ENCODE measurements at regions not wholly inside any gene's neighbourhood (a gene's known extent, or its start where the extent isn't known, plus 50 kb on each side); places are given as distances from the start of the nearest gene placed in this dataset.

- no peak for FAIRE-seq
These were observed 392.7 kb downstream of the FGF9 start for GRCh38 chr13:22063416-22064124.

GRCh38 chr13:22064854-22065620, 394.2 kb downstream of the FGF9 start:
- FAIRE-seq, result no peak

- no peak for FAIRE-seq
These were observed 402.8 kb downstream of the FGF9 start for GRCh38 chr13:22073718-22074117.

GRCh38 chr13:22074403-22074802, 403.5 kb downstream of the FGF9 start:
- FAIRE-seq, result no peak

- no peak for FAIRE-seq
These were observed 405.8 kb downstream of the FGF9 start for GRCh38 chr13:22076658-22077057.

- FAIRE-seq, result no peak
These were observed 406.4 kb downstream of the FGF9 start for GRCh38 chr13:22077205-22077683.

GRCh38 chr13:22077764-22078163, 406.9 kb downstream of the FGF9 start:
- FAIRE-seq, result no peak

GRCh38 chr13:22079961-22080360, 409.1 kb downstream of the FGF9 start:
- no peak for FAIRE-seq

GRCh38 chr13:22080832-22081231, 410.0 kb downstream of the FGF9 start:
- FAIRE-seq, result no peak

GRCh38 chr13:22081430-22081829, 410.6 kb downstream of the FGF9 start:
- FAIRE-seq, result no peak

GRCh38 chr13:22082030-22082429, 411.2 kb downstream of the FGF9 start:
- no peak for FAIRE-seq

GRCh38 chr13:22082437-22083100, 411.7 kb downstream of the FGF9 start:
- no peak for FAIRE-seq

GRCh38 chr13:22085001-22085400, 414.1 kb downstream of the FGF9 start:
- FAIRE-seq, result no peak

- no peak for FAIRE-seq
These were observed 415.9 kb downstream of the FGF9 start for GRCh38 chr13:22086597-22087330.

GRCh38 chr13:22090106-22090505, 419.2 kb downstream of the FGF9 start:
- no peak for FAIRE-seq

GRCh38 chr13:22091222-22091970, 420.5 kb downstream of the FGF9 start:
- no peak for FAIRE-seq

GRCh38 chr13:22091971-22092300, 421.1 kb downstream of the FGF9 start:
- FAIRE-seq, result no peak

GRCh38 chr13:22092791-22093560, 422.1 kb downstream of the FGF9 start:
- FAIRE-seq, result no peak

- FAIRE-seq, result no peak
These were observed 424.9 kb downstream of the FGF9 start for GRCh38 chr13:22095794-22096193.

- no peak for FAIRE-seq
These were observed 428.7 kb downstream of the FGF9 start for GRCh38 chr13:22099585-22099984.

GRCh38 chr13:22102271-22102670, 431.4 kb downstream of the FGF9 start:
- FAIRE-seq, result no peak

Data from TTC549 (cell line).